Kasumi-1 (cell line): ENCODE measurements at regions not wholly inside any gene's neighbourhood (a gene's known extent, or its start where the extent isn't known, plus 50 kb on each side); places are given as distances from the start of the nearest gene placed in this dataset.
A peak's percentile ranks its signal among the peaks of the same experiment; 100 is the strongest.

Source experiments
- DNase-seq, 2 experiments: peaks; one replicate each; lab custom pipeline; 2025; lab: John Stamatoyannopoulos, UW

DNA sequence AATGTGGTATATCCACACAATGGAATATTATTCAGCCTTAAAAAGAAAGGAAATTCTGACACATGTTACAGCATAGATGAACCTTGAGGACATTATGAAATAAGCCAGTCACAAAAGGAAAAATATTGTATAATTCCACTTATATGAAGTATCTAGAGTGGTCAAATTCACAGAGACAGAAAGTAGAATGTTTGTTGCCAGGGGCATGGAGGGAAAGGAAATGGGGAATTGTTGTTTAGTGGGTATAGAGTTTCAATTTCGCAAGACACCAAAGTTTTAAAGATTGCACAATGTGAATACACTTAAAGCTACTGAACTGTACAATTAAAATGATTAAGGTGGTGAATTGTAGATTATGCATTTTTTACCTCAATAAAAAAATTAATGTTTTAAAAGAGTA lies 92.9 kb downstream of the TXNL1 start:
- DNase-seq: no peak

DNA sequence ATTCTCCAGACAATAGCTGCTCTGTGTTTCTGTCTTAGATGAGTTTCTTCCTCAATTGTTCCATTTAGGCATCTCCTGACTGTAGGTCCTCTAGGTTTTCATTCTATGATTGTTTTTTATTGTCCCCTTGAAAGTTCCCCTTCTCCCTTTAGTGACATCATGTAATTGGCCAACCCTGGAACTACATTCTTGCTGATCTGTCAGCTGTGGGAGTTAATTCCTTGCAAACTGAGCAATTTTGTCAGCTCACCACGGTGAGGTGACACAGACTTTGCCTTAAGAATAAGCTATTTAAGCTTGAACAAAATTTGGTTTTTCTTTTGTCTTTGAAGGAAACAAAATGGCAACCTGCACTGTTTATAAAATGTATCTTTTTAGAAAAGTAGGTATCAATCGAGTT lies 95.9 kb downstream of the TXNL1 start:
- no peak for DNase-seq

DNA sequence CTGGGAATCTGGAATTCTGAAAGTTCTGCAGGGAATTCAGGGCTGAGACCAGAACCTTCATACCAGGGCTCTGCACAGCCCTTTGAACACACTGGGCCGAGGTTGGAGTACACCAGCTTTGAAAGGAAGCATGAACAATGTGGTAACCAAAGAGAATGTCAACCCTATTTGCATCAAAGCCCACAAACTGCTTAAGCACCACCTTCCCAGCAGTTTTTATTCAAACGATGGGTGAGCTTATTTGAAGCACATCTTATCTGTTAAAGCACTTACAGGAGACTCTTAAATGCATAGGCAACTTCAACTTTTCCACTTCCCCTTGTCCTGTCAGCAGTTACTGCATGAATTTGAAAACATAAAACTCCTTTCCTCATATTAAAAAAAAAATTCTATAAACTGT lies 96.6 kb downstream of the TXNL1 start:
- no peak for DNase-seq

DNA sequence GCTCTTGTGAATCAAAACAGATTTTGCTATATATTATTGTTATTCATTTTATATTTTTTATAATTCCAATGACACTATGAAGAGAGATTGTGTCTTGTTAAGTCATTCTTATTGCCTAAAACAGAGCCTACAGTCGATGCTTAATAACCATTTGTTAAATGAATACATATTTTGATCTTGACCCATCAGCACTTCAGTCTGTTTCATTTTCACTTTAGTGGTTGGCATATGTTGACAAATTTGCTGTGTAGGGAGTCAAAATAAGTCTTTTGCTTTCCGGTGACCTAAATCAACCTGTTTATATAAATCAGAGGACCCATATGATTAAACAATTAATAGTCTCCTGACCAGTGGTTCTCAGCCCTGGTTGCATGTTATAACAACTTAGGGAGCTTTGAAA lies 97.1 kb downstream of the TXNL1 start:
- no peak for DNase-seq

DNA sequence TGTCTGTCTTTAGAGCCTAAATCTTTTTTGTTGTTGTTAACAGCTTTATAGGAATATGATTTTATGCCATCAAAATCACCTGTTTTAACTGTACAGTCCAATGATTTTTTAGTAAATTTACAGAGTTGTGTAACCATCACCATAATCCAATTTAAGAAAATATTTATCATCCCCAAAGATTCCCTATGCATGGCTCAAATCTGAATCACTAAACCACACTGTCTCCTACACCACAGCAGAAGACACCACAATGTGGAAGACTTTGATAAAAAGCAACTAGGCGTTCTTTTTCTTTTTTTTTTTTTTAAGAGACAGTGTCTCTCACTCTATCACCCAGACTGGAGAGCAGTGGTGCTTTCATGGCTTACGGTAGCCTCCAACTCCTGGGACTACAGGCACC lies 99.6 kb downstream of the TXNL1 start:
- DNase-seq: no peak

DNA sequence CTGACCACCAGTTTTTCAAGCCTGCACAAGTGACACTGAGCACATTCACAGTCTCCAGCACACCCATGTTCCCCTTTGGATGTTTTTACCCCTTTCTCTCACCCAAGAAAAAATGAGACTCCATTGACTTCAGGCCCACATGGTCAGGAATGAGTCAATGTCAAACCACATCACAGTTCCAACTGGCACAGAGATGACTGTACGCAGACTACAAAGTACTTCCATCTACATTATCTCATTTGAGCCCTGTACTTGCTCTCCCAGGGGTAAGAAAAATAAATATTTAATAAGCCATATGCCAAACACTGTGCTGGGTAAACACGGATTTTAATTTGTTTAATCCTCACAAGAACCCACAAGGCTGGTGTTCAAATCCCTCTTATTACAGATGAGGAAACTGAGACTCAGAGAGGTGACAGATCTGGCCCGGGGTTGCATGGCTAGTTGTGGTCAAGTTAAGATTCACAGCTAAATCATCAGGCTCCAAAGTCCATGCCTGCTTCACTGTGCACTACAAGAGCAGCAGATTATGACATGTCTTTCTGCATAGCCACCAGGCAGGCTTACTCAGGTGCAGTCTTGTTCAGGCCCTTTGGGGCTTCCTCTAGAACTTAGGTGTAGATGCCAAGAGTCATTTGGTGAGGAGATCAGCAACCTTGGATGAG lies 106.1 kb downstream of the TXNL1 start:
- no peak for DNase-seq

DNA sequence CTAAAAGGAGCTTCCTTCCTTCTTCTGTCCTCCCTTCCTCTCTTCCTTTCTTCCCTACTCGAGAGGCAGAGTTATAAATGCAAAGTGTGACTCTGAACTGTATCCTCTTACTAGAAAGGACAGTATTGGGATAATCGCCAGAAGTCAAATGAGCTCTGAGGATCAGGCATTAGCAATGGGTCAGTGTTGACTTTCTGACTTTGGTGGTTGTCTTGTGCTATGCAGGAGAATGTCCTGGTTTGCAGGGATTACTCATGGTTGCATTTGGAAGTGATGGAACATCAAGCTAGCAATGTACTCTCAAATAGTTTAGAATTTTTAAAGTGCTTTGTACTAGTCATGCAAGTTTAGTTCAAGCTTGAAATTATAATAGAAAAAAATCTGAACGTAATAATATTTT lies 115.6 kb downstream of the TXNL1 start:
- no peak for DNase-seq

DNA sequence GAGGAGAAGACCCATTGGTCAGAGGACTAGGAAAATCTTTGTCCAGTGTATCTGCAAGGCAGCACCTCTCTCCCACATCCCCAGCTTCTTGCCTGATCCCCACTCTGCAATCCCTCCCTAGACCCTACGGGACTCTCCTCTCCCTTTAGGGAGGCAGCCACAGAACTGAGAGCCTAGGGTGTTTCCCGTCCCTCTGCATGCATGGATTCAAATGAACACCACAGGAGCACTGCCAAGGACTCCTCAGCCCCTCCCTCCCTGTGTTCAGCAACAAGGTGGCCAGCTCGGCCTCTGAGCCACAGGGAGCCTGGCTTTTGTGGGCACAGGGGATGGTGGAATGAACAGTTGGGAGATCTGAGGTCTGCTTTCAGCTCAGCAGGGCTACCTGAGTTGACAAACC lies 117.1 kb downstream of the TXNL1 start:
- no peak for DNase-seq

DNA sequence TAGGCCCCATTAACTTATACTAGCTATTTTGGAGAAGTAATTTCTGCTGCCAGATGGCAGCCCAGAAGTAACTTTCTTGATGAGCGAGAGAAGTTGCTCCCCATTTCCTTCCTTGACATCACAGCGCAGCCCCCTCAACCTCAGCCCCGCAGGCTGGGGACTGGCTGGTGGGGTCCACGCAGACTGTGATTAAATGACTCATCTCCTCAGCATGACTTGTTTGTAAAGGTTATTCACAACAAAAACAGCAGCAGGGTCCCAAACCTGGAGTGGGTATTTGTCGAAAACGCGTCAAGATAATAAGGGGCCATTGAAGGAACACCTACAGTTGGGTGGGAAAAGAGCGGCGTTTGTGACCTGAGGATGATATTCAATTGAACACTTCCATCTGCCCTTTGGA lies 120.6 kb downstream of the TXNL1 start:
- no peak for DNase-seq

DNA sequence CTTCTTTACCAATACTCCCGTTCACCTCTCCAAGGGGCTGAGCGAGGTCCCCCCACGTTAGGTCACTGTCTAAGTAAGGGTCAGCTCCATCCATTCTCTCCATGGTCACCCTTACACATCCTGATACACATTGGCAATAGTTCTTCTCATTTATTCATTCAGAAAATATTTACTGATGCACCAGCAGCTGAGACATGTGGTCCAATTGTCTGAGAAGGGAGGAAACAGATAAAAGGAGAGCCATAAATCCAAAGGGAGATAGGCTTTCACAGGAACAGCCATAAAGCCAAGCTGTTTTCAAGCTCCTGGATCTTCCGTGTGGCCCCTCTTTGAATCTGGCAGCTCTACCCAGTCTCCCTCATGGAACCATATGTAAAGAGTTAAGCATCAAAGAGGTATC lies 121.2 kb downstream of the TXNL1 start:
- no peak for DNase-seq

DNA sequence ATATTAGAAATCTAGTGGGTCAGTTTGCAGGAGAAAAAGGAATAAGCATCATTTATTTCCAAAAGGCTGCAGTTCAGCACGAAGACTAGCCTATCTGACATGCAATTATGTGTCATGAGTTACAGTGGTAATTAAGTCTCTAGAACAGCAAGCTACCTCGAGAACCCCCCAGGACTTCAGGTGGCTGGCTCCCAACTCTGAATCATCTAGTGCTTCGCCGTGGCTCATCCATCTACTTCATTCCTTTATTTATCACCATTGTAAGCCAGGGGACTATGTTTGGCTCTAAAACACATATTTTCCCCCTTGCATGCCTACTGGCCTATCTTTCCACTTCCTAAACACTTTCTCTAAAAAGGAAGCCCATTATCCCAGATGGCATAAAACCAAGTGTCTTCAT lies 121.6 kb downstream of the TXNL1 start:
- DNase-seq: no peak

DNA sequence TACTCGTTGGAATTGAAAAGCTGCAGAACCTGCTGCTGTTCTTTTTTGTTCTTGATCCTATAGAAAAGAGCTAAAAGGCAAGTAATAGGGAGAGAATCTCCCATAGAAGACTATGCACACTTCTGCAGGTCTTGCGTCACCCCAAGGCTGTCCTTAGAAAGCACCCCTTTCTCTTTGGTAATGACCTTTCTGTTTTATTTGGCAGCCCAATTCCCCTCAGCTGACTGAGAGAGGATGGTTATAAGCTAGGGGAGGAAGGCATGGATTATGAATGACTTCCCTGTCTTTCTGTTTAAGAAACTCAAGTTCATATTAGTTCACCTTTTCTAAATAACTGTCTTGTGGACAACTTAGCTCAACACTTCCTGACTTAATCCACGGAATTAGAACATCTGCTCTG lies 122.9 kb downstream of the TXNL1 start:
- DNase-seq: no peak

DNA sequence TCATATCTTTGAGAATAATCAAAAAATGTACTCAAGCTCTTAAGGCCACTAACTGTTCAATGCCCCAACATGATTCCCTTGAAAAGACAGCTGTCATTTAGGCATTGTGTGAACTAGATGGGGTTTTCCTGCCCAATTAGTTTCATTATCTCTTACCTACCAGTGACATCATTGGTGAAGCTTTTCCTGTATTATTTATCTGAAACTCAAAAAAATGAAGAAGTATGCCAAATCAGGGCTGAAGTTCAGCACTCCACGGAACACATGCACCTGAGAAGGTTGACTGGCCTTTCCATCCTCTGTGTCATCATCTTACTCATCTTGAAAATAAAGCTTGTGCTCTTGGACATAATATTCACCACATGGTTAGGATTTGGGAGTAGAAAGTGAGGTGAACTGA lies 126.4 kb downstream of the TXNL1 start:
- DNase-seq: no peak

DNA sequence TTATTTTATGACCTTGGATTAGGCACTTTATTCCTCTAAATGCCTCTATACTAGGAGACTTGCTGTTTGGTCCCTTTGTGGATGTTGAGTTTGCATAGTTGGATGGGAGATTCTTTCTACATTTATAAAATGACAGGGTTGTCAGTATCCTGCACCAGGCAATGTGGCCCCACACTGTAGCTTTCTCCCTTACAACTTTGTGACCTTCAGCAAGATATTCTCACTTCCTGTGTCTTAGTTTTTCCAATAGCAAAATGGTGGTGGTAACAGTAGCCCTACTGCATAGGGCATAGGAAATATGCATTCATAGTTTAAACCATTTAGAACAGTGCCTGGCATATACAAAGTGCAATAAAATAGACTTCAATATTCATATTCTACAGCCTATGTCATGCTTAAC lies 128.3 kb downstream of the TXNL1 start:
- no peak for DNase-seq

DNA sequence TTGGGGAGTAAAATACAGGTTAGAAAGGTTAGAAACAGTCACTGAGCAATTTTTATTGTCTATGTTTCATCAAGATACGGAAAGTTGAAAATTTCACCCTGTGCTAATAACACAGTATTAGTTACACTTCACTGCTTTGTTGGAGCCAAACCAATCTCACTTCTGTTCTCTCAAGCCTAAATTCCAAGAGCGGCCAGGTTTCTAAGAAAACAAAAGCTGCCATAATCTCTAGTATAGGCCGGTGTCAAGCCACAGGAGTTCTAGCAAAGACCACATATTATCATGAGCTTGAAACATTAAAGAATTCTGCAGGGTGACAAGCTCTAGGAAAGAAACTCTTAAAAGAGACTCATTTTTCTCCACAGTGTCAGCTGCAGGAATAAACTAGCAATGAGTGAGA lies 128.7 kb downstream of the TXNL1 start:
- DNase-seq: no peak

DNA sequence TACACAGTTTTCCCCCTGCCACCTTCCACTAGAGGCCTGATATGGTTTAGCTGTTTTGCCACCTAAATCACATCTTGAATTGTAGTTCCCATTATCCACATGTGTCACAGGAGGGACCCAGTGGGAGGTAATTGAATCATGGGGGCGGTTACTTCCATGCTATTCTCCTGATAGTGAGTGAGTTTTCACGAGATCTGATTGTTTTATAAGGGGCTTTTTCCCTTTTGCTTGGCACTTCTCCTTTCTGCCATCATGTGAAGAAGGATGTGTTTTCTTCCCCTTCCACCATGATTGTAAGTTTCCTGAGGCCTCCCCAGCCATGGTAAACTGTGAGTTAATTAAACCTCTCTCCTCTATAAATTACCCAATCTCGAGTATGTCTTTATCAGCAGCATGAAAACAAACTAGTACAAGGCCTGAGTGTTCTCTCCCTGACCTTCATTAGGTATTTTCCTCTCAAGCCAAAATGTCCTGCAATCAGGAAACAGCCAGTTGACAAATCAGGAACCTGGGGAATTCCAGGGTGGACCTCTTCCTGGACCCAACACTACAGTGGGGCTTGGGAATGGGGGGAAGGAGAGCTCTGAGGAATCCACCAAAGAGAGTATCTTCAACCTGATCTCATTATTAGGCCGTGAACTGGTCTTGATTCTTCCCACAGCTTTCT lies 129.9 kb downstream of the TXNL1 start:
- DNase-seq: no peak

DNA sequence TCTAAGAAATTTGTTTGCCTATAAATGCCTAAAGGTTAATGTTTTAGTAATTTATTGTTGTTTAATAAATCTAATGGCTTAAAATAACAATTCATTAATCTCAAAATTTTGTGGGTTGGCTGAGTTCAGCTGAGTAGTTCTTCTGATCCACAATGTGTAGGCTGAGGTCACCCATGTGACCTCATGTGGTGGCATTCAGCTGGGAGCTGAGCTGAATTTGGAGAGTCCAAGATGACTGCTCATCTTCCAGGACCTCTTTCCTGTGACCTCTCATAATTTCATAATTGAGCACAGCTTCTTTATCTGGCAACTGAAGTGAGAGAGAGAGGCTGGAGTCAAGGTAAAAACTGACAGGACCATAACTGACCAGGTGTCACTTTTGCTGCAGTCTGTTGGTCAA lies 132.4 kb downstream of the TXNL1 start:
- no peak for DNase-seq

DNA sequence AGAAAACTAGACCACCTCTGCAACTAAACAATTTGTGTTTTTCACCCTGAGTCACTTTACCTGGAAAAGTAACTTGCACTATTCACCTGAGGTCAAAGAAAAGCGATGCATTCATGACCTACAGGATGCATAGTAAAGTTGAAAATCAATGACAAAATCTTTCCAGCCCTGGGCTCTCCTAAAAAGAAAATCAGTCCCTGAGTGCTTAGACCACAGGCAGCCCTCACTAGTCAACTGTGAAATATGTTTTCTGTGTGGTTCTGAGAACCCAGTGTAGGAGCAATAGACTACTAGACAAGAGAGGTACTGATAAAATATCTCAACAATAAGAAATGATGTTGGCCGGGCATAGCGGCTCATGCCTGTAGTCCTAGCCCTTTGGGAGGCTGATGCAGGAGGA lies 133.1 kb downstream of the TXNL1 start:
- DNase-seq: no peak

DNA sequence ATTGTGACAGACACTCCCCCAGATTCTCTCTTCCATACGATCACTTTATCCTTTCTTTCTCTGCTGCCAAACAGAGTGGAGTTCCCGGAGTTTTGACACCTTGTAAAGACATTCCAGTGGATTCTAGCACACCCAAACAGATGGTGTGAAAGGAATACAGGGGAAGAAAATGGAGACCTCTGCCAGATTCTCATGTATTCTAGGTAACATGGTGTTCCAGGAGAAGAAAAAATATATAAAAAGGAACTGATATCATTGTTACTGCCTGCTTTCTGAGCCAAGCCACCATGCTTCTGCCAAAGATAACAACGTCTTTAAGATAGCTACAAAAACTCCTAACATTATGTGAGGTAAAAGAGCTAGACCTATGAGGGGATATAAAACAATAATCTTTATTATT lies 136.5 kb downstream of the TXNL1 start:
- no peak for DNase-seq

DNA sequence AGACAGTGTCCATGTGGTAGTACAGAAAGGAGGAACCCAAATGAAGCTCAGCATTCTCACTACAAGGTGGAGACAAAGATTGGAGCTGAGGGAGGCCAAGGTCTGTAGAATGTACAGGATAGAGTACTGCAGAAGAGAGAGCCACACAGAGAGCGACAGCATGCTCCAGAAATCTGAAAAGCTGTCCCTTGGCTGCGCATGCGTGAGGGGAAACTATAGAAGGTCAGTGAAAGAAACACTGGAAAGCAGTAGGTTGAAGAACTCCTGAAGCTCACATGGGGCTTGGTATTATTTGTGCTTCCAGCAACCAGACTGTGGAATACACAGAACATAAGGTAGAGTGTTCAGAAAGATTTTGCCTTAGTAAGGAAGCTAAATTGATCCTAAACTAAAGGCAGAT lies 142.5 kb downstream of the TXNL1 start:
- DNase-seq: no peak

DNA sequence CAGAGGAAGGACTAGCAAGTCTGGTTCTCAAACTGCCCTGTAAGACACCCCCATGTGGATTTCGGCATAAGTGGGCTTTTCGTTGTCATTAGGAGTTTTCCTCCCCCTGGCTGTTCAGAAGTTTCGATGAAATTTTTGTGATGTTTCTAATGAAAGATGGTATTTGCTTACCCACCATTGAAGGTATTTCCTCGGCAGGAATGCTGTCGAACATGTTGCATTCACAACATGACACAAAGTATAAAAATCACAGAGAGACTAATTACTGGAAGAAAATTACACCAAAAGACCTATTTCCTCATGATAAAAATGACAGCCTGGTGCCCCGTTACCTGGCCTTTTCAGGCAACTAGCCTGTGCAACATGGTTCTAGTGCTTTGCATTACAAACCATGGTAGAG lies 144.9 kb downstream of the TXNL1 start:
- DNase-seq: no peak

DNA sequence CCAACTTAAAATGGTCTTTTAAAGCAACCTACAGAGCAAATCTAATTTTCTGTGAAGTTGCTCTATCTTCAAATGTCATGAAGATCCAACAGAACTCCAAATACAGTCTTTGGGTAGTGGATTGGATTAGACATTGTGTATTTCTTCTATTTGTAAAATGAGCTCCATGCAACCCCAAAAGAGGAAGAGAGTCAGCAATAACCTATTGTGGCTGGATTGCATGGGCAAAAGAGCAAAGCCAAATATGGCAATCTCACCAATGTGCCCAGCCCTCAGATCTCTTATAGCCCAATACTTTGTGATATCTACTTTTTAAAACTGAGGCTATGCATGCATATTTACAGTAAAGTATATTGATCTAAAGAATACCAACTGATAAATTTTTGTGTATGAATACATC lies 146.3 kb downstream of the TXNL1 start:
- DNase-seq: peak; percentile 34 to 54

DNA sequence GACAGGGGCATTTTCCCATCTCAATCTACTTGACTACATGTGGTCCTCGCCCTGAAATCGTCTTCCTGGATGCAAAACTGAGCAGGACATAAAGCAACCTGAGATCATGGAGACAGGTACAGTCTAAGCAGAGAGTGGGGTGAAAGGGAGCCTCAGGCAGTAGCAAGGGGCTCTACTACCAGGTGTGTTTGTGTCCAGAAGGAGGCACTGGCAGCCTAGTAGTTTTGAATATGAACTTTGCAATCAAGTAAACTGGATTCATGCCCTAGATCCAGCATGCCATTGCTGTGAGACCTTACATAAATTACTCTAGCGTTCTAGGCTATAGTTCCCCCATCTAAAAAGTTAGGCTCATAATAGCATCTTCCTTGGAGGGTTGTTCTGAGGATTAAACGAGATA lies 147.4 kb downstream of the TXNL1 start:
- no peak for DNase-seq

DNA sequence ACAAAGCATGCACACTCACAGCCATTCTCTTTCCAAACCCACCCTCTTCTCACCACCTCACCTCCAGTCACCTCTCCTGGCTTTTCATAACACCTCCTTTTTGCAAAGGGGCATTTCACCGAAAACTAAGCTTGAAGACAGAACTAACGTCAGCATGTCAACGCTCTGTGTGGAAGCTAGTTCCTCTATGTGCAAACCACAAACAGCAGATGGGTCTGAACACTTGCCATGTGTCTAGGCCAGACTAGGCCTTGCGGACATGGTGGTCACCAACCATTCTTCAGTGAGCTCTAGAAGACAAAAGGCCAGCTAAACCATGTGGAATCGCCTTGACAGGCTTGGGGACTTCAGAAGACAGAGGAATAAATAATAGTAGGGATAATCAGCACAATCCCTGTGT lies 148.5 kb downstream of the TXNL1 start:
- peak; percentile 69 to 76 for DNase-seq
